HepG2 (cell line): ENCODE measurements at regions not wholly inside any gene's neighbourhood (a gene's known extent, or its start where the extent isn't known, plus 50 kb on each side); places are given as distances from the start of the nearest gene placed in this dataset.

ENCODE experiments used
- ATAC-seq: fragments of 200-7000 bp; cut with Tn5 transposase; 3 replicates; pipeline ENCODE4 v1.9.1; 2020; ENCODE audit warnings: mild to moderate bottlenecking, moderate library complexity
- BruUV-seq: library from RNA; stranded (reverse); fragments of 400-500 nt; replicated peaks from 2 replicates; lab custom pipeline; 2021; lab: Mats Ljungman, UMichigan
- CTCF ChIA-PET: fragments of 300-600 bp; formaldehyde crosslinking; extraction: SDS; loops from one replicate; lab custom pipeline; 2021; ENCODE audit warnings: low total read pairs, inconsistent platforms, low intra/inter-chr PET ratio; lab: Yijun Ruan, JAX
- POLR2A ChIA-PET: fragments of 350-600 bp; sonication (Branson Sonifier 250); formaldehyde crosslinking; loops from one replicate; lab custom pipeline; 2020; ENCODE audit warnings: antibody characterized with exemption, inconsistent platforms; lab: Yijun Ruan, JAX
- DNase-seq: peaks from one replicate; pipeline ENCODE4 v3.0.0-alpha.2; 2015; ENCODE audit warnings: low spot score
- FAIRE-seq: peaks from 3 replicates; lab custom pipeline; 2011; peaks lifted over from hg19 to GRCh38; lab: Jason Lieb, UNC
- H2AFZ ChIP-seq: one replicate; pipeline ENCODE4 v1.6.1; 2011; ENCODE audit warnings: low read length, inconsistent platforms
- H3K27ac ChIP-seq: fragments of 300-600 bp; 3 replicates; pipeline ENCODE4 v1.8.0; 2011; ENCODE audit warnings: mixed run types, mild to moderate bottlenecking, mixed read lengths, low read length, inconsistent platforms; ENCODE audit not compliant: insufficient read depth; ENCODE audit errors: extremely low read length
- H3K27me3 ChIP-seq, 2 experiments: fragments of 200-600 bp in 1 of 2; 2 replicates in 1 of 2; 3 replicates in 1 of 2; pipeline versions ENCODE4 v1.6.0 to v1.8.0; 2011; ENCODE audit warnings: low read length in 2 of 2, mild to moderate bottlenecking in 2 of 2, moderate library complexity in 2 of 2, inconsistent platforms in 1 of 2; ENCODE audit not compliant: insufficient read depth in 2 of 2, control insufficient read depth in 1 of 2
- H3K36me3 ChIP-seq, 2 experiments: fragments of 200-600 bp in 1 of 2; replicated peaks in 1 of 2; 2 replicates in 1 of 2; 3 replicates in 1 of 2; pipeline versions ENCODE4 v1.5.1 to v1.8.0; 2011; ENCODE audit warnings: low read length in 2 of 2, inconsistent platforms in 1 of 2; ENCODE audit not compliant: insufficient read depth in 2 of 2, control insufficient read depth in 1 of 2
- H3K4me1 ChIP-seq: 2 replicates; pipeline ENCODE4 v1.5.1; 2012; ENCODE audit warnings: low read length, inconsistent platforms; ENCODE audit not compliant: insufficient read depth
- H3K4me2 ChIP-seq: 2 replicates; pipeline ENCODE4 v1.6.0; 2011; ENCODE audit warnings: low read depth, low read length, inconsistent platforms
- H3K4me3 ChIP-seq, 3 experiments: fragments of 200-600 bp in 1 of 3; sonication (generic), shearing (Covaris generic) in 1 of 3; replicated peaks in 1 of 3; 2 replicates each; pipeline ENCODE4 v1.5.1; 2011 to 2016; ENCODE audit warnings: low read length in 3 of 3, inconsistent platforms in 2 of 3, low read depth in 2 of 3, mild to moderate bottlenecking in 2 of 3, control low read depth in 1 of 3, mixed read lengths in 1 of 3; ENCODE audit not compliant: insufficient read depth in 1 of 3
- H3K79me2 ChIP-seq: one replicate; pipeline ENCODE4 v1.6.1; 2011; ENCODE audit warnings: low read length, inconsistent platforms; ENCODE audit not compliant: insufficient read depth
- H3K9ac ChIP-seq: 2 replicates; pipeline ENCODE4 v1.6.0; 2011; ENCODE audit warnings: mild to moderate bottlenecking, low read depth, low read length, inconsistent platforms; ENCODE audit not compliant: insufficient read depth
- H3K9me3 ChIP-seq: 2 replicates; pipeline ENCODE4 v1.5.1; 2012; ENCODE audit warnings: mild to moderate bottlenecking, low read length
- H4K20me1 ChIP-seq: 2 replicates; pipeline ENCODE4 v1.6.0; 2011; ENCODE audit warnings: inconsistent platforms, mild to moderate bottlenecking, low read length, moderate library complexity; ENCODE audit not compliant: insufficient read depth
- HDAC6 ChIP-seq: fragments of 200-600 bp; sonication (generic); IDR thresholded peaks from 2 replicates; pipeline ENCODE4 v1.7.0; 2017; ENCODE audit warnings: mild to moderate bottlenecking, antibody characterized with exemption, low read length, low read depth
- HNRNPK ChIP-seq: fragments of 200-400 bp; formaldehyde crosslinking; IDR thresholded peaks from 2 replicates; pipeline ENCODE4 v1.6.1; 2018; ENCODE audit warnings: low read length, low read depth, moderate library complexity, mild to moderate bottlenecking; ENCODE audit not compliant: poor library complexity, severe bottlenecking
- MIXL1 ChIP-seq: IDR thresholded peaks from 2 replicates; pipeline ENCODE4 v1.6.1; 2016
- MLLT10 ChIP-seq: sonication (generic); formaldehyde crosslinking; IDR thresholded peaks from 2 replicates; pipeline ENCODE4 v1.4.0; 2020; ENCODE audit warnings: missing genetic modification reagents
- NR2F2 ChIP-seq: IDR thresholded peaks from 2 replicates; pipeline ENCODE4 v1.6.1; 2012; ENCODE audit warnings: low read depth, inconsistent platforms, borderline replicate concordance
- PCBP2 ChIP-seq: fragments of 200-400 bp; formaldehyde crosslinking; optimal IDR thresholded peaks from 2 replicates; pipeline ENCODE3; 2018; ENCODE audit warnings: low read length, low read depth; ENCODE audit not compliant: poor library complexity, severe bottlenecking
- ZNF180 ChIP-seq: sonication (generic); formaldehyde crosslinking; IDR thresholded peaks from 2 replicates; pipeline ENCODE4 v1.4.0; 2020; ENCODE audit warnings: low read depth, missing genetic modification reagents, borderline replicate concordance
- ZNF20 ChIP-seq: sonication (generic); formaldehyde crosslinking; IDR thresholded peaks from 2 replicates; pipeline ENCODE4 v1.4.0; 2020; ENCODE audit warnings: mild to moderate bottlenecking, moderate library complexity, missing genetic modification reagents
- ZNF318 ChIP-seq: sonication (generic); formaldehyde crosslinking; IDR thresholded peaks from 2 replicates; pipeline ENCODE4 v1.4.0; 2020; ENCODE audit warnings: mild to moderate bottlenecking, missing genetic modification reagents
- ZNF513 ChIP-seq: sonication (generic); formaldehyde crosslinking; conservative IDR thresholded peaks from 2 replicates; pipeline ENCODE4 v1.5.0; 2020; ENCODE audit warnings: missing genetic modification reagents
- WGBS: methylation state at CpG from one replicate; pipeline ENCODE4 v1.1.6; 2017; ENCODE audit warnings: low lambda C conversion rate; 5-methylcytosine and 5-hydroxymethylcytosine counted together
- in situ Hi-C: cut with HindIII; loops from 2 replicates; pipeline ENCODE4 v1.10.0; 2017; ENCODE audit warnings: low pct_unique_long_range_greater_than_20kb; ENCODE audit not compliant: extremely low pct_ligation_motif_present
- intact Hi-C: fragments of 100-400 bp; cut with micrococcal nuclease; formaldehyde crosslinking; loops from one replicate; pipeline ENCODE4 v1.10.0; 2022; ENCODE audit not compliant: unreplicated experiment
- TF ChIP-seq, protein P1 (sequence below): sonication (generic); formaldehyde crosslinking; conservative IDR thresholded peaks from 2 replicates; pipeline ENCODE4 v1.8.0; 2022; ENCODE audit warnings: low read depth, missing genetic modification reagents
- TF ChIP-seq, protein P2 (sequence below): sonication (generic); formaldehyde crosslinking; IDR thresholded peaks from 2 replicates; pipeline ENCODE4 v1.4.0; 2020; ENCODE audit warnings: missing genetic modification reagents

- Histone ChIP-seq H3K4me3 (no peak overlapping the region), H3K36me3 (no peaks in the 10 kb centered on the region), H3K4me1 (no peaks in the 10 kb centered on the region), H3K4me2 (no peak overlapping the region), H3K79me2 (no peaks in the 10 kb centered on the region), H3K27me3 (no peaks in the 10 kb centered on the region; a peak in 1 of 5 replicates), H2AFZ (no peak overlapping the region), H3K9me3 (no peaks in the 10 kb centered on the region), H3K27ac (no peak overlapping the region), H3K9ac (no peak overlapping the region), H4K20me1 (no peaks in the 10 kb centered on the region)
- FAIRE-seq (no peak), DNase-seq (no peak), ATAC-seq (no peak)
- in situ Hi-C loops, result no loop called here
- ChIA-PET POLR2A (no interaction called here), CTCF (no interaction called here)
- WGBS, result 0% methylated on average over 2 of the region's 2 CpGs
- intact Hi-C loops, result no loop called here
- no TSS peak for BruUV-seq
- TF ChIP-seq PCBP2 (peak; percentile 40), ZNF180 (CRISPR knock-in tag) (no peak), ZNF513 (CRISPR knock-in tag) (no peak), NR2F2 (no peak), HNRNPK (peak; percentile 76), ZNF20 (CRISPR knock-in tag) (no peak), ZNF318 (no peak), HDAC6 (no peak), MIXL1 (CRISPR knock-in tag) (no peak), MLLT10 (CRISPR knock-in tag) (no peak)
- TF ChIP-seq, protein P1, sequence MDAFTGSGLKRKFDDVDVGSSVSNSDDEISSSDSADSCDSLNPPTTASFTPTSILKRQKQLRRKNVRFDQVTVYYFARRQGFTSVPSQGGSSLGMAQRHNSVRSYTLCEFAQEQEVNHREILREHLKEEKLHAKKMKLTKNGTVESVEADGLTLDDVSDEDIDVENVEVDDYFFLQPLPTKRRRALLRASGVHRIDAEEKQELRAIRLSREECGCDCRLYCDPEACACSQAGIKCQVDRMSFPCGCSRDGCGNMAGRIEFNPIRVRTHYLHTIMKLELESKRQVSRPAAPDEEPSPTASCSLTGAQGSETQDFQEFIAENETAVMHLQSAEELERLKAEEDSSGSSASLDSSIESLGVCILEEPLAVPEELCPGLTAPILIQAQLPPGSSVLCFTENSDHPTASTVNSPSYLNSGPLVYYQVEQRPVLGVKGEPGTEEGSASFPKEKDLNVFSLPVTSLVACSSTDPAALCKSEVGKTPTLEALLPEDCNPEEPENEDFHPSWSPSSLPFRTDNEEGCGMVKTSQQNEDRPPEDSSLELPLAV (CRISPR knock-in tag), result no peak
- TF ChIP-seq, protein P2, sequence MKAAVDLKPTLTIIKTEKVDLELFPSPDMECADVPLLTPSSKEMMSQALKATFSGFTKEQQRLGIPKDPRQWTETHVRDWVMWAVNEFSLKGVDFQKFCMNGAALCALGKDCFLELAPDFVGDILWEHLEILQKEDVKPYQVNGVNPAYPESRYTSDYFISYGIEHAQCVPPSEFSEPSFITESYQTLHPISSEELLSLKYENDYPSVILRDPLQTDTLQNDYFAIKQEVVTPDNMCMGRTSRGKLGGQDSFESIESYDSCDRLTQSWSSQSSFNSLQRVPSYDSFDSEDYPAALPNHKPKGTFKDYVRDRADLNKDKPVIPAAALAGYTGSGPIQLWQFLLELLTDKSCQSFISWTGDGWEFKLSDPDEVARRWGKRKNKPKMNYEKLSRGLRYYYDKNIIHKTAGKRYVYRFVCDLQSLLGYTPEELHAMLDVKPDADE (CRISPR knock-in tag), result no peak
These were observed 62.2 kb upstream of the PELI2 start for GRCh38 chr14:56056031-56056430.
